HG02763 (cell line): ENCODE measurements at regions not wholly inside any gene's neighbourhood (a gene's known extent, or its start where the extent isn't known, plus 50 kb on each side); places are given as distances from the start of the nearest gene placed in this dataset.

Experiments
- ATAC-seq: cut with Tn5 transposase; IDR thresholded peaks from one replicate; pipeline ENCODE4 v1.9.1; 2021; ENCODE audit warnings: mild to moderate bottlenecking, moderate library complexity; ENCODE audit not compliant: unreplicated experiment

DNA sequence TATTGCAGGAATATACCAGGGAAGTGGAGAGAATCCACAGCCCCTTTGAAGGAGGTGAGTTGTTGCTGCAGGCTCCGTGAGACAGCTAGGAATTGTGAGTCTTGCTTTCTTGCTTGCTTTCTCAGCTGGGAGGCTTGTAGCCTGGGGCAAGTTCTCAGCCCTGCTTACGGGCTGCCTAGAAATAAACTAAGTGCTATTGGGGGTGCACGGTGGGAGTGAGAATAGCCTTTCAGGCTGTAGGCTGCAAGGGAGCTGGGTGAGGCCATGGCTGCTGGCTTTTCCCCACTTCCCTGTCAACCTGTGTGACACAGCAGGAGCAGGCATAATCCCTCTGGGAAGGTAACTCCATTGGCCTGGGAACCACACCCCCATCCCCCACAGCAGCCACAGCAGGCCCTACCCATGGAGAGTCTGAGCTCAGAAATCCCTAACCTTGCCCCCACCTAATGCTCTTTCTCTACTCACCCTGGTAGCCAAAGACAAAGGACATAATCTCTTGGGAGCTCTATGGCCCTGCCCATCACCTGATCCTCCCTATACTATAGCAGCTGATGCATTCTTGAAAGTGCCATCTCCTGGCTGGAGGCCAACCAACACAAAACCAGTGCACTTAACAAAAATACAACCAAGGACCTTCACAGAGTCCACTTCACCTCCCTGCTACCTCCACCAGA lies 113.0 kb downstream of the MMRN1 start:
- no peak for ATAC-seq

- no peak for ATAC-seq
These were observed 114.3 kb upstream of the CCSER1 start for GRCh38 chr4:90012918-90013317.

GRCh38 chr4:90024519-90024918 lies 102.7 kb upstream of the CCSER1 start:
- ATAC-seq: no peak

DNA sequence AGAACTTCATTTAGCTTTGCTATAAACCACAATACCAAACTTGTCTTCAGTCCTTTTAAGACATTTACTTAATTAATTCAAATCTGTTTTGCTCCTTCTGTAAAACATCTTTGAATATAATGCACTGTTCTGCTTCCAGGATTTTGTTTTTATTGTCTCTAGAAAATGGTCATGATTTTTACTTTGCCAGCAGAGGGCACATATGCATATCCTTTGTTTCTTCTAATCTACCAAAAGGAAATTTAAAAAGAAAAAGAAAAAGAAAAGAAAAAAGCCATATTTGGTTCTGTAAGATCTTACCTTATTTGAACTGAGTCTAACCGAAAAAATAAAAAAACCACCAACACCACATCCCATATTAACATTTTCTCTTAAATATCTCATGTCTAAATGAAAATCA lies 101.9 kb upstream of the CCSER1 start:
- ATAC-seq: no peak

DNA sequence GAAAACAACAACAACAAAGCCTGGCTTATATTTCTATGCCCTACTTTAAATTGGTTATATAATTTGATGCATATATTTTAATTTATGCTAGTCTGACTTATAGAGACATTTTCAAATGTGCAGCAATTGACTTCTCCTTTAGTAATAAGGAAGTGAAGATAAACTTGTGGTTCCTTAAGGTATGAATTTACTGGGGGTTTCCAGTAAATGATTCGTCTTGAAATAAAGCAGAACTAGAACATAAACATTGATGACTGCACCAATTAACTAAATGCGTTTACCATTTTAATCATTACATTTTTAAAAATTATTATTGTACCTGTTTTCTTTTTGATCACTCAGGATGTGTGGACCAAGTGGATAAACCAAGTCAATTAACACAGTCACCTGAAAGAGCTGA lies 99.6 kb upstream of the CCSER1 start:
- peak; percentile 88 for ATAC-seq

DNA sequence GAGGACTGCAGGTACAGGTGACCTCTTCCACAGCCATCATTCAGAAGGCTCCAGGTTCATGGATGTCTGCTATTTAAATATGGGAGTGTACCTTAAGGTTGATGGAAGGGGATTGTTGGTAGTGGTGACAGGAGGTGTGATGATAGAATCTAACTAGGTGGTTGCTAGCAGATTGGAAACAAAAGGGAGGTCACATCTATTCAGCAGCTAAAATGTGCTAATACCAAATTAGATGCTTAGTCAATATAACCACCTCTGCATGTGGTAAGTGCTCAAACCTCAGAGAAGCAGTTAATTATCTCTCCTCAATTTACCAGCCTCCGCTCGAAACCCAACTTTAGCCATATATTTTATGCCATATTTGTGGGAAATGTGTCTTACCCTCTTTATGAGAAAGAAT lies 98.7 kb upstream of the CCSER1 start:
- no peak for ATAC-seq

DNA sequence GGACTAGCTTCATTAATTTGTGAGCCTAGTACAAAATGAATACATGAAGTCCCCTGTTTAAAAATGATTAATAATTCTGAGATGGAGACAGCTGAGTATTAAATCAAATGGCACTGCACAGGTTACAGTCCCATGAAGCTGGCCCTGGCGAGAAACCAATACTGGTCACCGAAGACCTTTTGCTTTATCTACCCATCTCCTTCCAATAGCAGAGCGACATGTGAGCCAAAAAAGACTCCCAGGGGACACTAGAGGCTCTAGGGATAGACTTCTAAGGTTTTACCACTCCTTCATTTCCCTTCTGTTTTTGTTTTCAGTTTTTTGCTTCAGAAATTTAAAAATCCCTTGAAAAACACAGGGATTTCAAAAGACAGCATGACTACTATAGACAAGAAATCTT lies 97.0 kb upstream of the CCSER1 start:
- ATAC-seq: no peak

GRCh38 chr4:90030953-90031352 lies 96.2 kb upstream of the CCSER1 start:
- no peak for ATAC-seq

DNA sequence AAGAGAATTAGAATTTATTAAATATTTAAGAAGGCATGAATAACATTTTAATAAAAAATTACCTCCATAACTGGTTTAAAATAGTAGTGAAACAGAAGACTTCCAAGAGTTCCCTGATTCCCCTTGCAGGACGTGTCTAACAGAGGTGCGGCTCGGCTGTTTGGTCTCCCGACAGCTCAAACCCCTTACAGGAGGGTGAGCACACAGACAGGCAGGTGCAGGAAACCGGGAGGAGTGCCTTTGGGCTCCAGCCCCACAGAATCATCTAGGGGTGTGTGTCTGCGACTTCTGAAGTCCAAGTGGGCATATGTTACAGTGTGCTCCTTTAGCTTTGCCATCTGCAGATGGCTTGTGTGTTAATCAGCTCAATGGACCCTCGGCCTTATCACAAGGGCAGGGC lies 88.1 kb upstream of the CCSER1 start:
- ATAC-seq: no peak

DNA sequence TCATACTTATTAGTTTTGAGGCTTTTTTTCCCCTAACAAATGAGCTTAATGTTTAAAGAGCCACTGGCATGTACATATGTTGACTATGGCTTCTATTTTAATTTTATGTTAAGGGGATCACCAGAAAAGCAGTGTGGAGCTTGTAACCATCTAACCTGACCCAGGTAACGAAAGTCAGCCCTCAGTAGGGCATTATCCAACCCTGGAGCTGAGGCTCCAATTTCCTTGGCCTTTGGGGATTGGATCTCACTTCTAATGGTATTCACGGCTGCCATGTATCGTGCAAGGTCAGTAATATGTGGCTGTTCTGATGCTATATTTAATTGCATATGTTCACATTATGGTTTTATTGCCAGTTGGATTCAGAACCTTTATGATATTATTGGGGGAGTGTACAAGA lies 75.2 kb upstream of the CCSER1 start:
- no peak for ATAC-seq

- no peak for ATAC-seq
These were observed 70.1 kb upstream of the CCSER1 start for GRCh38 chr4:90057091-90057490.

DNA sequence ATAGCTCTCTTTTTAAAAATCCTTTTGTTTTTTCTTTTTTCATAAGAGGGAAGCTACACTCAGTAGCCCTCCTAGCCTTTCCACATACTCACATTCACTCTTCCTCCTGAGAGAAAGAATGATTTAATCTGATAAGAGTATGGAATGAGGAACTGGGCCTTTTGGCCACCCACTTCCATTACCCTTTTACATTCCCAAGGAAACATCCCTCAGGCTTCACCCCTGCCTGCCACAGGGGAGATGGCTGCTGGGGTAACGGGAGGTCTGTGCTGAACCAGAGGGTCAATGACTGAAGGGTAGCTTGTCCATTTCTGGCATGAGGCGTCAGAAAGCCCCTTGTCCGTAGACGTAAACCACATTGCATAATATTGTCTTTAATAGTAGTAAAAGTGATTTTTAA lies 67.2 kb upstream of the CCSER1 start:
- ATAC-seq: no peak

DNA sequence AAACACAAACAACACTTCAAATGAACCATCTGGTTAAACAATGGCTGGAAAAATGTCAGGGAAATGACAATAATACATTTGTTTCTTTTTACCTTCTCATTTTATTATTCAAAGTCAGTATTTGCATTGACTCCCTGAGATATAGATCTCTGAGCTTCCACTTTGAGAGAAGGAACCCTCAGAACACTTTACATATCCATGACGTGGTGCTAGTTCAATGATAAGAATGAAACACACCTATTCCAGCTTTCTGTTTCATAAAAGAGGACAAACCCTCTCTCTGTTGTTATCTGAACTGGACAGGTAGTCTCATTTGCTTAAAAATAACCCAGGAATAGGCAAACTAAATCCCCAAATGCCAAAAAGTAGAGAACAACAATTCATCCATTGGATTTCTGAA lies 65.3 kb upstream of the CCSER1 start:
- ATAC-seq: no peak

DNA sequence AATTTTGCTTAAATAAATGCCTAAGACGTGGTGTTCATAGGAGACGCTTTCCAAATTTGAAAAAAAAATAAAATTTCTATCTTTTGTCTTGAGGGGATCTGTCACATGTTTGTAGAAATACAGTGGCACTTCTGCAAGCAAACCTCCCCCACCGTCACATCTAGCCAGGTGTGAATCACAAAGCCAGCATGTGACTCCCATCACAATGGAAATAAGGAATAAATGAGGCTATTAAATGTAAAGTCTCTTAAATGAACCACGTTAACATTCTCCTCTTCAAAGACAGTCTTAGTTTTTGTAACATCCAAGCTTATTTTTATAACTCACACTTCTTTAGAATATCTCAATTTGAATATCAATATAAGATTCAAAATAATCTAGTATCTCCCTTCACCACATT lies 63.0 kb upstream of the CCSER1 start:
- no peak for ATAC-seq

- no peak for ATAC-seq
These were observed 58.0 kb upstream of the CCSER1 start for GRCh38 chr4:90069151-90069550.

GRCh38 chr4:90071289-90072235 lies 55.6 kb upstream of the CCSER1 start:
- no peak for ATAC-seq

GRCh38 chr4:90074322-90074886 lies 52.8 kb upstream of the CCSER1 start:
- no peak for ATAC-seq
